ENCODE measurements at regions not wholly inside any gene's neighbourhood (a gene's known extent, or its start where the extent isn't known, plus 50 kb on each side); places are given as distances from the start of the nearest gene placed in this dataset.
"Not testable (repeated sequence)": the region's sequence is repeated elsewhere in the genome, so short reads cannot be mapped to it uniquely, and the experiment has no call there.

DNA sequence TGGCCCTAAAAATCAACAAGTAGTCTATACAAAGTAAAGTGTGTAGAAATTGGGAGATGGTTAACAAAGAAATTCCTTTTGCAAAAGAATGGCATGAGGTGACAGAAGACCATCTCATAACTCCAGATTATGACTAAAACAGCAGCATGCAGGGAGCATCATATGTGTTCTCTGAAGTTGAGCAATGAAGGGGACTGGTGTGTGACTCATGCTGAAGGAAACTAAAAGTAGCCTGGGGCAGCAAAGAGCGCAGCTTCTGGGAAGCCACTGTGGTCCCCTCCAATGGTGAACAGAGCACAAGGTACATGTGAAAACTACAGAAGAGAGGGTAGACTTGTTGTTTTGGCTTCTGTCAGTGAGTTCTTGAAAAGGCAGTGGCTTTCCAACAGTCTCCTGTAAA, 133.4 kb downstream of the MACC1 start:
- Histone ChIP-seq H3K9me3 (replicated peaks in 1 of 11) (no peaks in the 10 kb centered on the region), H3K4me1 (peaks cover 0 to 9% (median 0%) of the 10 kb centered on the region in 10 experiments; a peak in 6 of 20 replicates), H4K20me1 (no peaks in the 10 kb centered on the region), H3K27ac (peak overlapping the region in 3 of 11 experiments; percentile 27 to 56 (median 42); a peak in 5 of 22 replicates), H3K27me3 (no peaks in the 10 kb centered on the region), H3K9ac (no peak overlapping the region), H3K4me2 (peak overlapping the region in 4 of 11 experiments; percentile 25 to 61 (median 46); a peak in 7 of 22 replicates), H3K4me3 (no peak overlapping the region), H3K36me3 (no peaks in the 10 kb centered on the region)
- TF ChIP-seq Cebpa-rat (IDR thresholded peaks at IDR 0.05) = peak in 3 of 11 experiments; percentile 41 to 52 (median 43); a peak in 3 of 22 replicates

- Histone ChIP-seq H3K4me3 (no peak overlapping the region), H3K9me3 (replicated peaks in 1 of 11) (no peaks in the 10 kb centered on the region), H3K4me1 (peaks cover 0 to 6% (median 0%) of the 10 kb centered on the region in 10 experiments; a peak in 6 of 20 replicates), H3K27me3 (no peaks in the 10 kb centered on the region), H4K20me1 (no peaks in the 10 kb centered on the region), H3K4me2 (no peak overlapping the region), H3K36me3 (no peaks in the 10 kb centered on the region), H3K27ac (no peak overlapping the region), H3K9ac (no peak overlapping the region)
- no peak for TF ChIP-seq Cebpa-rat (IDR thresholded peaks at IDR 0.05)
Measured at GRCh38 chr7:20079080-20079479, 138.1 kb downstream of the MACC1 start.

GRCh38 chr7:20076835-20077234, 140.3 kb downstream of the MACC1 start:
- Histone ChIP-seq H3K4me1 (no peaks in the 10 kb centered on the region), H4K20me1 (no peaks in the 10 kb centered on the region), H3K4me3 (no peak overlapping the region), H3K27me3 (no peaks in the 10 kb centered on the region), H3K27ac (no peak overlapping the region), H3K36me3 (no peaks in the 10 kb centered on the region), H3K4me2 (no peak overlapping the region), H3K9me3 (replicated peaks in 1 of 11) (no peaks in the 10 kb centered on the region), H3K9ac (no peak overlapping the region)
- TF ChIP-seq Cebpa-rat (IDR thresholded peaks at IDR 0.05) = no peak

GRCh38 chr7:20075992-20076820, 141.0 kb downstream of the MACC1 start:
- H3K27ac ChIP-seq = no peak overlapping the region
- no peak overlapping the region for H3K4me2 ChIP-seq
- H4K20me1 ChIP-seq = no peaks in the 10 kb centered on the region

DNA sequence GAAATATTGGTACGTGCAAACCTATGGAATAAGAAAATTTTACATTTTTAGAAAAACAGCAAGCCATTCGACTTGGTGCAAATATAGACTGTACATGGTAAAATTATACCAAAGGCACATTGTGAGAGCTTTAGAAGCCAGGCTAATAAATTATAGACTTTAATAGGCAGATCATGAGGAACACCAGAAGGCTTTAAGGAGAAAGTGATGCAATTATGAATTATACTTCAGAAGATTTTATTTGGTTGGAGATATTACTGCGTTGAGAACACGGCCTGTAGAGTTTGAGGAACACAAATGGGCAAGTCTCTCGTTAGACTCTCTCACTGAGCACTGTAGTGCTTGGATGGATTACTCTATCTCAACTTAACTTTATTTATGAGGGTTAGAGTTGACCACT, 141.7 kb downstream of the MACC1 start:
- Histone ChIP-seq H3K9me3 (replicated peaks in 1 of 11) (no peaks in the 10 kb centered on the region), H3K36me3 (no peaks in the 10 kb centered on the region), H3K27ac (no peak overlapping the region), H3K4me2 (no peak overlapping the region), H3K4me3 (no peak overlapping the region), H3K9ac (no peak overlapping the region), H3K4me1 (no peaks in the 10 kb centered on the region), H3K27me3 (no peaks in the 10 kb centered on the region), H4K20me1 (no peaks in the 10 kb centered on the region)
- no peak for TF ChIP-seq Cebpa-rat (IDR thresholded peaks at IDR 0.05)

More at GRCh38 chr7:20075992-20076820, 141.0 kb downstream of the MACC1 start:
- TF ChIP-seq Cebpa-rat (IDR thresholded peaks at IDR 0.05) = no peak
- H3K4me3 ChIP-seq = no peak overlapping the region
- H3K4me1 ChIP-seq = no peaks in the 10 kb centered on the region
- no peaks in the 10 kb centered on the region for H3K36me3 ChIP-seq
- no peak overlapping the region for H3K9ac ChIP-seq
- no peaks in the 10 kb centered on the region for H3K9me3 ChIP-seq (replicated peaks in 1 of 11)
- H3K27me3 ChIP-seq = no peaks in the 10 kb centered on the region

- H3K4me1 ChIP-seq = peaks cover 15 to 26% (median 21%) of the 10 kb centered on the region in 10 experiments
- not testable (repeated sequence) for H3K9me3 ChIP-seq (replicated peaks in 1 of 11); H3K9ac ChIP-seq; H3K27me3 ChIP-seq; H3K36me3 ChIP-seq; H4K20me1 ChIP-seq; H3K27ac ChIP-seq; H3K4me3 ChIP-seq; H3K4me2 ChIP-seq
Measured at GRCh38 chr7:20068004-20068403, 149.2 kb downstream of the MACC1 start.

DNA sequence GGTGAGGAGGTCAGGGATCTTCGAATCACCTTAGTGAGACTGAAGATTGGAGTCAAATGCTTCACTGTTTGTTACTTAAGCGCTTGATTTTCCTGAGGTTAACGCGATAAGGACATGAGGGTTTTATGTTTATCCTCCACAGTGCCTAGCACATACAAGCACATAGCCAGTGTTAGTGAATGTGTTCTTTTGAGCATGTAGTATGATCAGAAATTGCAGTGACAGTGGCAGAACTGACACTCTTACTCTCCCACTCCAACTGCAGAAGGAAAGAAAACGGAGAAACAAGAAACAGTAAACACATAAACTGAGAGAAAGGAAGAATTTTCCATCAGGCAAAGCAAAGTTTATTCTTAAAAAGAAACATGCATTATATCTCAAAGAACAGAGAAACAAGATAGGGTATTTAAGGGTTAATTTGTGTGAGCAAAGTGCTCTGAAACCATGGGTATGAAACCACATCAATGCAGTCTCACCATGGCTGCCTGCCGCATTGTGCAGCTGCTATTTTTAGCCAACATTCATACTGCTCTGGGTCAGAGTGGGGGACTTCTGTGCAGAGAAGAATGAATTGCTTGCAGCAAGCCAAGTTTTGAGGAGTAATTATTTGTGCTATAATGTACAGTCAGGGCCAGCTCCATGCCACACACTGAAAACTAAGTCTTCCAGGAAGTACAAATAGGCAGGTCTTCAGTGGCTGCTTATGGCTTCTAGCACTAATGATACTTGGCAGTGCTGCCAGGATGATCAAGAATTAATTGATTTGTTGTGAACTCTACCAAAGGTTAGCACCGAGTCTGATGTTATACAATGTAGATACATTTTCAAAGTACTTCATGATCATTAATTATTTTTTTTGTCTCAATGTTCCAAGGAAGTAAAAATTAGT, 152.0 kb downstream of the MACC1 start:
- Histone ChIP-seq H3K9me3 (replicated peaks in 1 of 11) (peaks cover 0 to 12% (median 7%) of the 10 kb centered on the region in 11 experiments; a peak in 14 of 22 replicates), H3K36me3 (no peaks in the 10 kb centered on the region), H3K4me3 (peak overlapping the region in 1 of 10 experiments; percentile 21; a peak in 1 of 20 replicates), H3K4me2 (peak overlapping the region; percentile 60 to 81 (median 68)), H3K27ac (no peak overlapping the region), H3K4me1 (peaks cover 15 to 26% (median 21%) of the 10 kb centered on the region in 10 experiments), H4K20me1 (no peaks in the 10 kb centered on the region), H3K9ac (no peak overlapping the region), H3K27me3 (no peaks in the 10 kb centered on the region)
- TF ChIP-seq Cebpa-rat (IDR thresholded peaks at IDR 0.05) = no peak

GRCh38 chr7:20064181-20064970, 152.8 kb downstream of the MACC1 start:
- H3K4me3 ChIP-seq = no peak overlapping the region
- no peak overlapping the region for H3K27ac ChIP-seq
- no peak overlapping the region for H3K9ac ChIP-seq
- H3K27me3 ChIP-seq = no peaks in the 10 kb centered on the region
- TF ChIP-seq Cebpa-rat (IDR thresholded peaks at IDR 0.05) = no peak
- peak overlapping the region; percentile 60 to 81 (median 68); a peak in 20 of 22 replicates for H3K4me2 ChIP-seq
- peaks cover 15 to 26% (median 21%) of the 10 kb centered on the region in 10 experiments for H3K4me1 ChIP-seq
- no peaks in the 10 kb centered on the region for H3K36me3 ChIP-seq
- H3K9me3 ChIP-seq (replicated peaks in 1 of 11) = peaks cover 0 to 12% (median 7%) of the 10 kb centered on the region in 11 experiments; a peak in 14 of 22 replicates
- H4K20me1 ChIP-seq = no peaks in the 10 kb centered on the region

Measured in BLaER1 treated with 17β-estradiol and CSF1 and Interleukin-3, amounts not matched to agents 10 nM and 100 nM (cell line).